Prostate gland (tissue), 2 donors: ENCODE measurements at regions not wholly inside any gene's neighbourhood (a gene's known extent, or its start where the extent isn't known, plus 50 kb on each side); places are given as distances from the start of the nearest gene placed in this dataset.

ENCODE experiments used
- DNase-seq: peaks from one replicate; pipeline ENCODE4 v3.0.0-alpha.2; 2019; ENCODE audit warnings: low spot score
- H3K27ac ChIP-seq, 2 donors: fragments of 200-600 bp; sonication (generic); 2 replicates each; pipeline ENCODE4 v1.5.1; 2017 to 2019
- H3K27me3 ChIP-seq: fragments of 200-600 bp; sonication (generic); replicated peaks from 2 replicates; pipeline ENCODE4 v1.5.1; 2019; ENCODE audit not compliant: insufficient read depth
- H3K36me3 ChIP-seq, 2 donors: fragments of 200-600 bp; sonication (generic); 1 replicate in 1 of 2; 2 replicates in 1 of 2; pipeline versions ENCODE4 v1.5.1 to v1.8.1; 2017 to 2019
- H3K4me1 ChIP-seq: fragments of 200-600 bp; sonication (generic); replicated peaks from 2 replicates; pipeline ENCODE4 v1.5.1; 2019
- H3K4me3 ChIP-seq, 2 donors: fragments of 200-600 bp; sonication (generic); 2 replicates each; pipeline ENCODE4 v1.5.1; 2017 to 2019
- H3K9me3 ChIP-seq: fragments of 200-600 bp; sonication (generic); 2 replicates; pipeline ENCODE4 v1.5.1; 2017
- CTCF ChIP-seq, 4 experiments: fragments of 200-600 bp in 2 of 4; fragments of 450-650 bp in 2 of 4; sonication (generic) in 2 of 4; IDR thresholded peaks; 1 replicate in 3 of 4; 2 replicates in 1 of 4; pipeline ENCODE4 v1.5.1; 2016 to 2019; ENCODE audit warnings: antibody characterized with exemption in 4 of 4, mild to moderate bottlenecking in 2 of 4, moderate library complexity in 2 of 4
- POLR2A ChIP-seq: fragments of 450-650 bp; IDR thresholded peaks from one replicate; pipeline ENCODE4 v1.6.1; 2016; ENCODE audit warnings: antibody characterized with exemption, mild to moderate bottlenecking
- POLR2AphosphoS5 ChIP-seq: sonication (generic); formaldehyde crosslinking; IDR thresholded peaks from one replicate; pipeline ENCODE4 v1.6.1; 2017; ENCODE audit warnings: antibody characterized with exemption
- WGBS: methylation state at CpG from one replicate; pipeline ENCODE4 v1.1.5; 2018; 5-methylcytosine and 5-hydroxymethylcytosine counted together
- intact Hi-C: fragments of 100-400 bp; cut with DNase I; formaldehyde crosslinking; loops from one replicate; pipeline ENCODE4 v1.14.2; 2022

GRCh38 chr3:103585809-103586208, 1151.0 kb downstream of the ZPLD1 start:
- H3K9me3 ChIP-seq: no peaks in the 10 kb centered on the region
- 47% methylated on average over 4 of the region's 4 CpGs for WGBS
- intact Hi-C loops: no loop called here

GRCh38 chr3:103589770-103590169, 1155.0 kb downstream of the ZPLD1 start:
- H3K4me1 ChIP-seq: no peaks in the 10 kb centered on the region
- H3K27me3 ChIP-seq: no peaks in the 10 kb centered on the region
- H3K27ac ChIP-seq: no peak overlapping the region
- no peak for TF ChIP-seq POLR2AphosphoS5
- no peak for TF ChIP-seq POLR2A
- no peak for TF ChIP-seq CTCF (IDR thresholded peaks at IDR 0.05)
- H3K4me3 ChIP-seq: no peak overlapping the region
- no peaks in the 10 kb centered on the region for H3K9me3 ChIP-seq
- intact Hi-C loops: no loop called here
- H3K36me3 ChIP-seq: no peaks in the 10 kb centered on the region
- DNase-seq: no peak
- WGBS: 98% methylated on average over 2 of the region's 2 CpGs

More at GRCh38 chr3:103585809-103586208, 1151.0 kb downstream of the ZPLD1 start:
- no peak for DNase-seq
- TF ChIP-seq POLR2A: no peak
- no peak for TF ChIP-seq CTCF (IDR thresholded peaks at IDR 0.05)
- TF ChIP-seq POLR2AphosphoS5: no peak
- Histone ChIP-seq H3K36me3 (no peaks in the 10 kb centered on the region), H3K27ac (no peak overlapping the region), H3K27me3 (no peaks in the 10 kb centered on the region), H3K4me3 (no peak overlapping the region), H3K4me1 (no peaks in the 10 kb centered on the region)

- TF ChIP-seq CTCF (IDR thresholded peaks at IDR 0.05) (no peak), POLR2A (no peak), POLR2AphosphoS5 (no peak)
Measured at GRCh38 chr3:103600844-103601243, 1166.0 kb downstream of the ZPLD1 start.

GRCh38 chr3:103601666-103602065, 1166.9 kb downstream of the ZPLD1 start:
- H3K36me3 ChIP-seq: no peaks in the 10 kb centered on the region
- H3K9me3 ChIP-seq: no peaks in the 10 kb centered on the region
- no peaks in the 10 kb centered on the region for H3K4me1 ChIP-seq
- H3K27me3 ChIP-seq: no peaks in the 10 kb centered on the region
- intact Hi-C loops: no loop called here
- WGBS: 67% methylated on average over 1 of the region's 1 CpG
- H3K27ac ChIP-seq: no peak overlapping the region
- H3K4me3 ChIP-seq: no peak overlapping the region
- no peak for TF ChIP-seq POLR2A
- no peak for TF ChIP-seq POLR2AphosphoS5
- TF ChIP-seq CTCF (IDR thresholded peaks at IDR 0.05): no peak
- DNase-seq: no peak

More at GRCh38 chr3:103600844-103601243, 1166.0 kb downstream of the ZPLD1 start:
- H3K4me1 ChIP-seq: no peaks in the 10 kb centered on the region
- H3K27me3 ChIP-seq: no peaks in the 10 kb centered on the region
- no peaks in the 10 kb centered on the region for H3K36me3 ChIP-seq
- H3K27ac ChIP-seq: no peak overlapping the region
- intact Hi-C loops: no loop called here
- 68% methylated on average over 1 of the region's 1 CpG for WGBS
- H3K9me3 ChIP-seq: no peaks in the 10 kb centered on the region
- no peak overlapping the region for H3K4me3 ChIP-seq
- DNase-seq: no peak

- Histone ChIP-seq H3K9me3 (no peaks in the 10 kb centered on the region), H3K4me3 (no peak overlapping the region), H3K36me3 (no peaks in the 10 kb centered on the region), H3K4me1 (no peaks in the 10 kb centered on the region), H3K27ac (no peak overlapping the region), H3K27me3 (no peaks in the 10 kb centered on the region)
- WGBS: 68% methylated on average over 2 of the region's 2 CpGs
- intact Hi-C loops: no loop called here
- no peak for DNase-seq
- no peak for TF ChIP-seq CTCF (IDR thresholded peaks at IDR 0.05)
- no peak for TF ChIP-seq POLR2AphosphoS5
- TF ChIP-seq POLR2A: no peak
Measured at GRCh38 chr3:103609472-103609871, 1174.7 kb downstream of the ZPLD1 start.
